CMK (cell line): ENCODE measurements at regions not wholly inside any gene's neighbourhood (a gene's known extent, or its start where the extent isn't known, plus 50 kb on each side); places are given as distances from the start of the nearest gene placed in this dataset.
A peak's percentile ranks its signal among the peaks of the same experiment; 100 is the strongest.

Experiments
- DNase-seq: peaks from one replicate; pipeline ENCODE4 v3.0.0-alpha.2; 2010; ENCODE audit warnings: low read depth

DNA sequence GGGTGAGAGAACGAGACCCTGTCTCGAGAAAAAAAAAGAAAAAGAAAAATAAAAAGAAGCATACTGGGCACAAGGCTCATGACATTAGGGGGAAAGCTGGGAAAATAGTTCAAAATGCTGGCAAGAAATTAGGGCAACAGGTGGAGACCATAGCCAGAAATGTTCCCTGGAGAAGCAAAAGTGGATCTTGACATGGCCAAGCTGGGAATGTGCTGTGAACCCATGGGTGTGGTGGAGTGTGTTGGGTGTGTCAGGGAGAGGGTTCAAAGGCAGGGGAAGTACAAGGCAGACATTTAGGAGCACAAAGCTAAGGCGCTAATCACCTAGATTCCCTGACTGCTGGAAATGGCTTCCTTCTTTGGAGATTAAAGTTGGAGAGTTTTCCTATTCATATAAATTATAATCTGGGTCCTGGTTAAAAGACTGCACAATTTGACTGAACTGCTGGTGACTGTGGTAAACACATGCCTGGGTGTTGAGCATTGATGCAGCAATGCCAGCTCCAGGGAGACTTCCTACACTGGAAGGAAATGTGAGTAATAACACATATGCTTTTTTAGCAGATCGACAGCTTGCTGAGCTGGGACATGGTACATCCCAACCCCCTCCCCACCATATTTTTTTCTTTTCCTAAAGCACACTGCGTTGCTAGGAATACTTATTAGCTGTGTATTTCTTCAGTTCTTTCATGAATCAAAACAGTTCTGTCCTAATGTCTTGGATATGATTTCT, 70.1 kb upstream of the ARHGAP21 start:
- DNase-seq: no peak

GRCh38 chr10:24792638-24793037, 69.0 kb upstream of the ARHGAP21 start:
- DNase-seq: no peak

DNA sequence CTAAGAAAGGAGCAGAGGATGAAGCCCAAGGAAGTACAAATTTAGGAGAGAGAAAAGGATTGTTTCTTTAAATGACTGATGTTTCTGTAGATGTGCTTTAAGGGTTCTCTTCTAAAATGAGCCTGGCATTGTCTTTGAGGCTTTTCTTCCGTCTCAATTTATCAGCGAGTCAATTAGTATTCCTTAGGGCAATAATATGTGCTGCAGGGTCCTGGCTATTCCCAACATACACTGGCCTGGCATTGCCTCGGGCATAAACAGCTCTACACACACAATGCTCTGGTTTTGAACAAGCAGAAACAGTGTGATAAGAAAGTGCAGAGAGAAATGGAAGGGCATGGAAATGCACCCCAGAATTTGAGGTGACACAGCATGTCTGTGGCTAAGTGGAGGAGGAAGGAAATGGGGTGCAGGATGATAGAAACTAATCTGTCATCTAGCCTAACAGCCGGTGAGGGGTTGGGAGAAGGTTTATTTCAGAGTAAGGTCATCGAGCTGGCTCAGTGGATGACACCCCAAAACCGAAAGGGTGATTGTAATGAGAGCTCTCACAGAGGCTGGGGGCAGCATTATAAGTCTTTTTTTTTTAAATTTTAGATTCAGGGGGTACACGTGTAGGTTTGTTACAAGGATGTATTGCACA, 67.5 kb upstream of the ARHGAP21 start:
- DNase-seq: peak; percentile 17

GRCh38 chr10:24790599-24790998, 66.9 kb upstream of the ARHGAP21 start:
- no peak for DNase-seq

- no peak for DNase-seq
These were observed 66.4 kb upstream of the ARHGAP21 start for GRCh38 chr10:24790073-24790472.

DNA sequence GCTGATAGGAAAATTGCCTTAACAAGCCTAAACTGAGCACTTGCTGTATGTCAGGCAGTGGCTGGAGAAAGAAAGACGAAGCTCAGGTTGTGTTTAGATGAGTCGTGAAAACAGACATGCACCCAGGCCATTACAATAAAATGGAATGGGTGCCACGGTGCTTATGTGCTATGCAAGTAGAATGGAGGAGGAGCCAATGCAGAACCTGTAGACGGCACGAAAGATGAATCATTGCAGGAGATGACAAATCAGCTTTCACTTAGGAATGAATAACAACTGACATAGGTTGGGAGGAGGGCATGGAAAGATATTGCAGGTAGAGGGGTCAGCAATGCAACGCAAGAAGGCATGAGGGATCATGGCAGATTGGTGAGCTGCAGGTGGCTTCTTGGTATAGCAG, 61.2 kb upstream of the ARHGAP21 start:
- DNase-seq: no peak

- no peak for DNase-seq
These were observed 60.4 kb upstream of the ARHGAP21 start for GRCh38 chr10:24784061-24784460.

GRCh38 chr10:24783504-24783903, 59.8 kb upstream of the ARHGAP21 start:
- DNase-seq: no peak

DNA sequence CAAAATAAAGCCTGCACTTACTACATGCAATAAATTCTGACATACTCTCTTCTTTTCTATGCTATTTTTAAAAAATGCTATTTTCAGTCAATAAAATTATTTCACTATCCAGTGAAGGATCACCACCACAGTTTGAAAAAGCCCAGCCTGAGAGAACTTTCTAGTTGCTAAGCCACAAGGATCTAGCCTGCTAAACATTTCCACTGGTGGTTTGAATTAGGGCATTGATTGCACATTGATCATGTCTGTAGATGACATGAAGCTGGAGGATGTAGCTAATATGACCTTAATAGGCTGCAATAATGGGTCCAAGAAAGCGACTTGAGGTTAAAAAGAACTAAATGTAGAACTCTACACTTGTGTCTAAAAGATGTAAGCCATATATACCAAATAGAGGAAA, 56.0 kb upstream of the ARHGAP21 start:
- DNase-seq: no peak

GRCh38 chr10:24778298-24778697, 54.6 kb upstream of the ARHGAP21 start:
- DNase-seq: no peak

- DNase-seq: no peak
These were observed 53.5 kb upstream of the ARHGAP21 start for GRCh38 chr10:24777196-24777595.

DNA sequence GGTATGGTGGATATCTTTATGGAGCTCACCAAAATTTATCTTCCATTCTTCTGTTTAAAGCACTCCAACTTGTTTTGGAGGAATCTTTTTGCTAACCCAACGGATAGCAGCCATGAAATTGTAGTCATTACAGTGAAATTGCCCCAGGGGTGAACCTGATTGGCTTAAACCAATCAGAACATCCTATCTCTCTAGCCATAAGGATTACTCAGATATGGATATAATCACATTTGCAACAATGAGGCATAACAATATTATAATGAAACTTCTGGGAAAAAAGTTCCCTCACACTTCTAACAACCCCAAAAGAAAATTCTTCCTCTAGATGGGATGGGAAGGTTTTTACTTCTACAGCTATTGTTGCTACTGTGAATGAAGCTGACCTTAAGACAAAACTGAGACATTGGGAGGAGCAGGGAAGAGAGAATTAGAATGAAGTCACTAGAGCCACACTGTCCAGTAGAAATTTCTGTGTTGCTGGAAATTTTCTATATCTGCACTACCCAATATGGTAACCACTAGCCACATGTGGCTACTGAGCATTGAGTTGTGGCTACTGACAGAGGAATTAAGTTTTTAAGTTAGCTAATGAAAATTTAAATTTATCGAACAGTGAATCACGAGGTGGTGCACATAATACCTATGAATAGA, 50.4 kb upstream of the ARHGAP21 start:
- DNase-seq: no peak
